ENCODE measurements at regions not wholly inside any gene's neighbourhood (a gene's known extent, or its start where the extent isn't known, plus 50 kb on each side); places are given as distances from the start of the nearest gene placed in this dataset.

- TF ChIP-seq, protein P1, sequence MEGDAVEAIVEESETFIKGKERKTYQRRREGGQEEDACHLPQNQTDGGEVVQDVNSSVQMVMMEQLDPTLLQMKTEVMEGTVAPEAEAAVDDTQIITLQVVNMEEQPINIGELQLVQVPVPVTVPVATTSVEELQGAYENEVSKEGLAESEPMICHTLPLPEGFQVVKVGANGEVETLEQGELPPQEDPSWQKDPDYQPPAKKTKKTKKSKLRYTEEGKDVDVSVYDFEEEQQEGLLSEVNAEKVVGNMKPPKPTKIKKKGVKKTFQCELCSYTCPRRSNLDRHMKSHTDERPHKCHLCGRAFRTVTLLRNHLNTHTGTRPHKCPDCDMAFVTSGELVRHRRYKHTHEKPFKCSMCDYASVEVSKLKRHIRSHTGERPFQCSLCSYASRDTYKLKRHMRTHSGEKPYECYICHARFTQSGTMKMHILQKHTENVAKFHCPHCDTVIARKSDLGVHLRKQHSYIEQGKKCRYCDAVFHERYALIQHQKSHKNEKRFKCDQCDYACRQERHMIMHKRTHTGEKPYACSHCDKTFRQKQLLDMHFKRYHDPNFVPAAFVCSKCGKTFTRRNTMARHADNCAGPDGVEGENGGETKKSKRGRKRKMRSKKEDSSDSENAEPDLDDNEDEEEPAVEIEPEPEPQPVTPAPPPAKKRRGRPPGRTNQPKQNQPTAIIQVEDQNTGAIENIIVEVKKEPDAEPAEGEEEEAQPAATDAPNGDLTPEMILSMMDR (IDR thresholded peaks at IDR 0.05): no peak
- no peak for TF ChIP-seq POLR2A (IDR thresholded peaks at IDR 0.05)
Observed at GRCh38 chr2:64283006-64283570, 138.9 kb upstream of the PELI1 start.

Data from Peyer's patch (tissue), 4 donors.